ENCODE measurements at regions not wholly inside any gene's neighbourhood (a gene's known extent, or its start where the extent isn't known, plus 50 kb on each side); places are given as distances from the start of the nearest gene placed in this dataset.

GRCh38 chr4:156247470-156247869 is 293.8 kb upstream of the CTSO start:
- DNase-seq = peak in 2 of 3 donors; percentile 22 to 29
- Histone ChIP-seq H3K27ac (ENCODE audit: insufficient read depth in 1 of 2, low read depth in 1 of 2, low read length in 2 of 2, poor library complexity in 1 of 2, severe bottlenecking in 2 of 2) (no peak overlapping the region), H3K36me3 (ENCODE audit: control insufficient read depth in 4 of 4, insufficient read depth in 4 of 4, low read length in 3 of 4) (no peaks in the 10 kb centered on the region), H3K4me1 (ENCODE audit: control extremely low read depth in 1 of 4, control insufficient read depth in 4 of 4, insufficient read depth in 4 of 4, low read length in 3 of 4) (peaks cover 0 to 8% (median 0%) of the 10 kb centered on the region in 4 experiments), H3K27me3 (replicated peaks in 2 of 5; ENCODE audit: control insufficient read depth in 4 of 5, insufficient read depth in 5 of 5, low read length in 4 of 5) (no peaks in the 10 kb centered on the region), H3K9me3 (ENCODE audit: control extremely low read depth in 1 of 5, control insufficient read depth in 4 of 5, insufficient read depth in 2 of 5, low read depth in 1 of 5, low read length in 4 of 5) (peaks cover 0 to 6% (median 0%) of the 10 kb centered on the region in 5 experiments), H3K4me3 (ENCODE audit: control insufficient read depth in 1 of 7, extremely low read depth in 1 of 7, insufficient read depth in 4 of 7, low read depth in 2 of 7, low read length in 6 of 7) (no peak overlapping the region)
- no CpG with 5 or more reads among the region's 2 CpGs for WGBS (ENCODE audit: insufficient coverage)
- ChIA-PET CTCF (no interaction called here), POLR2A (no interaction called here)

- Histone ChIP-seq H3K4me3 (ENCODE audit: control insufficient read depth in 1 of 7, extremely low read depth in 1 of 7, insufficient read depth in 4 of 7, low read depth in 2 of 7, low read length in 6 of 7) (no peak overlapping the region), H3K27ac (ENCODE audit: insufficient read depth in 1 of 2, low read depth in 1 of 2, low read length in 2 of 2, poor library complexity in 1 of 2, severe bottlenecking in 2 of 2) (no peak overlapping the region), H3K4me1 (ENCODE audit: control extremely low read depth in 1 of 4, control insufficient read depth in 4 of 4, insufficient read depth in 4 of 4, low read length in 3 of 4) (peaks cover 0 to 8% (median 0%) of the 10 kb centered on the region in 4 experiments), H3K27me3 (replicated peaks in 2 of 5; ENCODE audit: control insufficient read depth in 4 of 5, insufficient read depth in 5 of 5, low read length in 4 of 5) (no peaks in the 10 kb centered on the region), H3K9me3 (ENCODE audit: control extremely low read depth in 1 of 5, control insufficient read depth in 4 of 5, insufficient read depth in 2 of 5, low read depth in 1 of 5, low read length in 4 of 5) (no peaks in the 10 kb centered on the region), H3K36me3 (ENCODE audit: control insufficient read depth in 4 of 4, insufficient read depth in 4 of 4, low read length in 3 of 4) (no peaks in the 10 kb centered on the region)
- ChIA-PET CTCF (no interaction called here), POLR2A (no interaction called here)
- 100% methylated on average over 4 of the region's 4 CpGs for WGBS (ENCODE audit: insufficient coverage)
- no peak for DNase-seq
These were observed 289.3 kb upstream of the CTSO start for GRCh38 chr4:156243015-156243414.

GRCh38 chr4:156242390-156242789 is 288.7 kb upstream of the CTSO start:
- ChIA-PET POLR2A (no interaction called here), CTCF (no interaction called here)
- Histone ChIP-seq H3K27ac (ENCODE audit: insufficient read depth in 1 of 2, low read depth in 1 of 2, low read length in 2 of 2, poor library complexity in 1 of 2, severe bottlenecking in 2 of 2) (no peak overlapping the region), H3K4me1 (ENCODE audit: control extremely low read depth in 1 of 4, control insufficient read depth in 4 of 4, insufficient read depth in 4 of 4, low read length in 3 of 4) (peaks cover 0 to 4% (median 0%) of the 10 kb centered on the region in 4 experiments), H3K27me3 (replicated peaks in 2 of 5; ENCODE audit: control insufficient read depth in 4 of 5, insufficient read depth in 5 of 5, low read length in 4 of 5) (no peaks in the 10 kb centered on the region), H3K9me3 (ENCODE audit: control extremely low read depth in 1 of 5, control insufficient read depth in 4 of 5, insufficient read depth in 2 of 5, low read depth in 1 of 5, low read length in 4 of 5) (no peaks in the 10 kb centered on the region), H3K4me3 (ENCODE audit: control insufficient read depth in 1 of 7, extremely low read depth in 1 of 7, insufficient read depth in 4 of 7, low read depth in 2 of 7, low read length in 6 of 7) (no peak overlapping the region), H3K36me3 (ENCODE audit: control insufficient read depth in 4 of 4, insufficient read depth in 4 of 4, low read length in 3 of 4) (no peaks in the 10 kb centered on the region)
- WGBS (ENCODE audit: insufficient coverage) = 100% methylated on average over 2 of the region's 4 CpGs
- no peak for DNase-seq

GRCh38 chr4:156241896-156242295 is 288.2 kb upstream of the CTSO start:
- Histone ChIP-seq H3K27ac (ENCODE audit: insufficient read depth in 1 of 2, low read depth in 1 of 2, low read length in 2 of 2, poor library complexity in 1 of 2, severe bottlenecking in 2 of 2) (no peak overlapping the region), H3K4me3 (ENCODE audit: control insufficient read depth in 1 of 7, extremely low read depth in 1 of 7, insufficient read depth in 4 of 7, low read depth in 2 of 7, low read length in 6 of 7) (no peak overlapping the region), H3K9me3 (ENCODE audit: control extremely low read depth in 1 of 5, control insufficient read depth in 4 of 5, insufficient read depth in 2 of 5, low read depth in 1 of 5, low read length in 4 of 5) (no peaks in the 10 kb centered on the region), H3K36me3 (ENCODE audit: control insufficient read depth in 4 of 4, insufficient read depth in 4 of 4, low read length in 3 of 4) (no peaks in the 10 kb centered on the region), H3K27me3 (replicated peaks in 2 of 5; ENCODE audit: control insufficient read depth in 4 of 5, insufficient read depth in 5 of 5, low read length in 4 of 5) (no peaks in the 10 kb centered on the region), H3K4me1 (ENCODE audit: control extremely low read depth in 1 of 4, control insufficient read depth in 4 of 4, insufficient read depth in 4 of 4, low read length in 3 of 4) (no peaks in the 10 kb centered on the region)
- 79% methylated on average over 2 of the region's 2 CpGs for WGBS (ENCODE audit: insufficient coverage)
- ChIA-PET POLR2A (no interaction called here), CTCF (no interaction called here)
- DNase-seq = no peak

- DNase-seq = no peak
- Histone ChIP-seq H3K4me3 (ENCODE audit: control insufficient read depth in 1 of 7, extremely low read depth in 1 of 7, insufficient read depth in 4 of 7, low read depth in 2 of 7, low read length in 6 of 7) (no peak overlapping the region), H3K36me3 (ENCODE audit: control insufficient read depth in 4 of 4, insufficient read depth in 4 of 4, low read length in 3 of 4) (no peaks in the 10 kb centered on the region), H3K27me3 (replicated peaks in 2 of 5; ENCODE audit: control insufficient read depth in 4 of 5, insufficient read depth in 5 of 5, low read length in 4 of 5) (no peaks in the 10 kb centered on the region), H3K27ac (ENCODE audit: insufficient read depth in 1 of 2, low read depth in 1 of 2, low read length in 2 of 2, poor library complexity in 1 of 2, severe bottlenecking in 2 of 2) (no peak overlapping the region), H3K9me3 (ENCODE audit: control extremely low read depth in 1 of 5, control insufficient read depth in 4 of 5, insufficient read depth in 2 of 5, low read depth in 1 of 5, low read length in 4 of 5) (no peaks in the 10 kb centered on the region), H3K4me1 (ENCODE audit: control extremely low read depth in 1 of 4, control insufficient read depth in 4 of 4, insufficient read depth in 4 of 4, low read length in 3 of 4) (no peaks in the 10 kb centered on the region)
- CTCF ChIA-PET = no interaction called here
- WGBS (ENCODE audit: insufficient coverage) = 100% methylated on average over 3 of the region's 3 CpGs
- POLR2A ChIA-PET = no interaction called here
These were observed 284.5 kb upstream of the CTSO start for GRCh38 chr4:156238171-156238570.

GRCh38 chr4:156237231-156237630 is 283.6 kb upstream of the CTSO start:
- H3K27ac ChIP-seq (ENCODE audit: insufficient read depth in 1 of 2, low read depth in 1 of 2, low read length in 2 of 2, poor library complexity in 1 of 2, severe bottlenecking in 2 of 2) = no peak overlapping the region
- no peaks in the 10 kb centered on the region for H3K9me3 ChIP-seq (ENCODE audit: control extremely low read depth in 1 of 5, control insufficient read depth in 4 of 5, insufficient read depth in 2 of 5, low read depth in 1 of 5, low read length in 4 of 5)
- H3K27me3 ChIP-seq (replicated peaks in 2 of 5; ENCODE audit: control insufficient read depth in 4 of 5, insufficient read depth in 5 of 5, low read length in 4 of 5) = no peaks in the 10 kb centered on the region
- ChIA-PET POLR2A (no interaction called here), CTCF (no interaction called here)
- WGBS (ENCODE audit: insufficient coverage) = 87% methylated on average over 11 of the region's 11 CpGs
- DNase-seq = no peak
- no peak overlapping the region for H3K4me3 ChIP-seq (ENCODE audit: control insufficient read depth in 1 of 7, extremely low read depth in 1 of 7, insufficient read depth in 4 of 7, low read depth in 2 of 7, low read length in 6 of 7)
- H3K4me1 ChIP-seq (ENCODE audit: control extremely low read depth in 1 of 4, control insufficient read depth in 4 of 4, insufficient read depth in 4 of 4, low read length in 3 of 4) = no peaks in the 10 kb centered on the region
- no peaks in the 10 kb centered on the region for H3K36me3 ChIP-seq (ENCODE audit: control insufficient read depth in 4 of 4, insufficient read depth in 4 of 4, low read length in 3 of 4)

GRCh38 chr4:156230176-156230575 is 276.5 kb upstream of the CTSO start:
- H3K4me1 ChIP-seq (ENCODE audit: control extremely low read depth in 1 of 4, control insufficient read depth in 4 of 4, insufficient read depth in 4 of 4, low read length in 3 of 4) = no peaks in the 10 kb centered on the region
- no peaks in the 10 kb centered on the region for H3K36me3 ChIP-seq (ENCODE audit: control insufficient read depth in 4 of 4, insufficient read depth in 4 of 4, low read length in 3 of 4)
- CTCF ChIA-PET = no interaction called here
- DNase-seq = no peak
- POLR2A ChIA-PET = no interaction called here
- WGBS (ENCODE audit: insufficient coverage) = 100% methylated on average over 1 of the region's 1 CpG
- no peak overlapping the region for H3K4me3 ChIP-seq (ENCODE audit: control insufficient read depth in 1 of 7, extremely low read depth in 1 of 7, insufficient read depth in 4 of 7, low read depth in 2 of 7, low read length in 6 of 7)
- H3K27ac ChIP-seq (ENCODE audit: insufficient read depth in 1 of 2, low read depth in 1 of 2, low read length in 2 of 2, poor library complexity in 1 of 2, severe bottlenecking in 2 of 2) = no peak overlapping the region
- no peaks in the 10 kb centered on the region for H3K9me3 ChIP-seq (ENCODE audit: control extremely low read depth in 1 of 5, control insufficient read depth in 4 of 5, insufficient read depth in 2 of 5, low read depth in 1 of 5, low read length in 4 of 5)
- H3K27me3 ChIP-seq (replicated peaks in 2 of 5; ENCODE audit: control insufficient read depth in 4 of 5, insufficient read depth in 5 of 5, low read length in 4 of 5) = no peaks in the 10 kb centered on the region
